MCF 10A (cell line): ENCODE measurements at regions not wholly inside any gene's neighbourhood (a gene's known extent, or its start where the extent isn't known, plus 50 kb on each side); places are given as distances from the start of the nearest gene placed in this dataset.

Experiments used
- BruUV-seq: library from RNA; stranded (reverse); fragments of 400-500 nt; replicated peaks from 2 replicates; lab custom pipeline; 2021; lab: Mats Ljungman, UMichigan
- CTCF ChIA-PET: fragments of 300-600 bp; sonication (Branson Sonifier 250); formaldehyde crosslinking; extraction: SDS; loops from one replicate; lab custom pipeline; 2021; ENCODE audit warnings: antibody characterized with exemption, inconsistent platforms; lab: Yijun Ruan, JAX
- POLR2A ChIA-PET: fragments of 300-600, 350-650 bp; sonication (Branson Sonifier 250); formaldehyde crosslinking; extraction: SDS; loops from one replicate; lab custom pipeline; 2020; ENCODE audit warnings: antibody characterized with exemption, inconsistent platforms; lab: Yijun Ruan, JAX
- DNase-seq: peaks from one replicate; pipeline ENCODE4 v3.0.0-alpha.2; 2018; ENCODE audit not compliant: unreplicated experiment
- H3K27ac Mint-ChIP-seq: one replicate; pipeline ENCODE4 v1.8.0; 2022; ENCODE audit warnings: mild to moderate bottlenecking, low read depth, mixed read lengths; ENCODE audit not compliant: unreplicated experiment
- H3K27me3 Mint-ChIP-seq: one replicate; pipeline ENCODE4 v1.8.0; 2022; ENCODE audit warnings: mixed read lengths; ENCODE audit not compliant: insufficient read depth, unreplicated experiment
- H3K36me3 Mint-ChIP-seq: one replicate; pipeline ENCODE4 v1.8.0; 2022; ENCODE audit warnings: mild to moderate bottlenecking, moderate library complexity, mixed read lengths; ENCODE audit not compliant: insufficient read depth, unreplicated experiment
- H3K4me1 Mint-ChIP-seq: one replicate; pipeline ENCODE4 v1.8.0; 2022; ENCODE audit warnings: mixed read lengths; ENCODE audit not compliant: insufficient read depth, unreplicated experiment
- H3K4me3 Mint-ChIP-seq: one replicate; pipeline ENCODE4 v1.8.0; 2022; ENCODE audit warnings: mild to moderate bottlenecking, moderate library complexity, mixed read lengths; ENCODE audit not compliant: unreplicated experiment
- H3K9me3 Mint-ChIP-seq: one replicate; pipeline ENCODE4 v1.8.0; 2022; ENCODE audit warnings: mixed read lengths; ENCODE audit not compliant: unreplicated experiment
- intact Hi-C: fragments of 100-400 bp; cut with micrococcal nuclease; formaldehyde crosslinking; loops from 2 replicates; pipeline ENCODE4 v1.14.1; 2022
- TF ChIP-seq, protein P1 (sequence below): fragments of 200-600 bp; IDR thresholded peaks from one replicate; pipeline ENCODE4 v1.8.0; 2022; ENCODE audit warnings: antibody characterized with exemption, mild to moderate bottlenecking; ENCODE audit not compliant: unreplicated experiment

DNA sequence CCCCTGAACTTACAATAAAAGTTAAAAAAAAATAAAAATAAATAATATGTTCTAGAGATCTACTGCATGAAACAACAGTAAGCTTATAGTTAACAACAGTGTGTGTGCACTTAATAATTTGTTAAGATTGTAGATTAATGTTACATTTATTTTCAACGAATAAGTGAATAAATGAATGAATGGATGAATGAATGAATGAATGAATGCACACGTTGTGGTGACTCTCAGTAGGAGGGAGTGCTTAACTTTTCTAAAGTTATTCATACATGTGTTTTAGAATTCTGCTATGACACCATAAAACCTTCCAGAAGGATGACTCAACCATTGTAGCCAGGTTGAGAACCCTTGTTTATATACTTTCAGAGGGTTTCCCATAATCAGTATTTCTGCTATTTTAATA, 1269.4 kb upstream of the CDH6 start:
- POLR2A ChIA-PET: no interaction called here
- TF ChIP-seq, protein P1, sequence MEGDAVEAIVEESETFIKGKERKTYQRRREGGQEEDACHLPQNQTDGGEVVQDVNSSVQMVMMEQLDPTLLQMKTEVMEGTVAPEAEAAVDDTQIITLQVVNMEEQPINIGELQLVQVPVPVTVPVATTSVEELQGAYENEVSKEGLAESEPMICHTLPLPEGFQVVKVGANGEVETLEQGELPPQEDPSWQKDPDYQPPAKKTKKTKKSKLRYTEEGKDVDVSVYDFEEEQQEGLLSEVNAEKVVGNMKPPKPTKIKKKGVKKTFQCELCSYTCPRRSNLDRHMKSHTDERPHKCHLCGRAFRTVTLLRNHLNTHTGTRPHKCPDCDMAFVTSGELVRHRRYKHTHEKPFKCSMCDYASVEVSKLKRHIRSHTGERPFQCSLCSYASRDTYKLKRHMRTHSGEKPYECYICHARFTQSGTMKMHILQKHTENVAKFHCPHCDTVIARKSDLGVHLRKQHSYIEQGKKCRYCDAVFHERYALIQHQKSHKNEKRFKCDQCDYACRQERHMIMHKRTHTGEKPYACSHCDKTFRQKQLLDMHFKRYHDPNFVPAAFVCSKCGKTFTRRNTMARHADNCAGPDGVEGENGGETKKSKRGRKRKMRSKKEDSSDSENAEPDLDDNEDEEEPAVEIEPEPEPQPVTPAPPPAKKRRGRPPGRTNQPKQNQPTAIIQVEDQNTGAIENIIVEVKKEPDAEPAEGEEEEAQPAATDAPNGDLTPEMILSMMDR: no peak
- Mint-ChIP-seq H3K4me1 (no peaks in the 10 kb centered on the region), H3K9me3 (peaks cover 7% of the 10 kb centered on the region), H3K36me3 (no peaks in the 10 kb centered on the region), H3K27me3 (no peaks in the 10 kb centered on the region), H3K27ac (no peak overlapping the region), H3K4me3 (no peak overlapping the region)
- no TSS peak for BruUV-seq
- CTCF ChIA-PET: interaction anchor here (0.7 kb wide), 1 partner anchor 1459 kb away, joined by 3 read pairs; no protein-coding TSS in a partner anchor
- DNase-seq: peak; percentile 8
- intact Hi-C loops: no loop called here

DNA sequence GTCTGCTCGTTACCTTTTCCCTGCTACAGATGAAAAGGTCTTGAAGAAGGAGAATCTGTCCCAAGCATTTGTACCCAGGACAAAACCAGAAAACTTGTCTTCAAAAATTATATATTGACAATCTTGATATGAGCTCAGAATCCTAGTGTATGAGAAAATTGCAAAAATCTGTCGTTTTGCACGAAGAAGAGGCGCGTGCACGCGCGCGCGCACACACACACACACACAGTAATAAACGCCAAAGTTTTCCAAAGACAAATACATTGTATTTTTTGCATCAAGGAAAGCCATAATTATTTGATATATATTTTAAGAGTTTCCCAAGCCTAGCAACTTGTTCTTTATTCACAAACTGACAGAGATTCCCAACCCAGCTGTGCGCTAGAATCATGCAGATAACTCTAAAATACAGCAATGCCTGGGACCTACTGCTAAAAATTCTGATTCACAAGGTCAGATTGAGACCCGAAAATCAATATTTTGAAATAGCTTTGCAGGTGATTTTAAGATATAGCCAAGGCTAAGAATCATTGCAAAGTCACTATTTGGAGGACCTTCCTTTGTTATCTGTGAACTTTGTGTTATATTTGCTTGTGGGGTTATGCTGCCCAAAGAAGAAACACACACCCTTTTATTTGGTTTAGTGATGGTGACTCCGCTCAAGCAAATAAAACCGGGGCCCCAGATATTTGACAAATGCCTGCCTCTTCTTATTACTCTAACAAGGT, 1287.7 kb upstream of the CDH6 start:
- Mint-ChIP-seq H3K4me1 (no peaks in the 10 kb centered on the region), H3K36me3 (no peaks in the 10 kb centered on the region), H3K4me3 (no peak overlapping the region), H3K9me3 (peaks cover 12% of the 10 kb centered on the region), H3K27me3 (no peaks in the 10 kb centered on the region), H3K27ac (no peak overlapping the region)
- intact Hi-C loops: no loop called here
- BruUV-seq: no TSS peak
- CTCF ChIA-PET: interaction anchor here (0.6 kb wide), 1 partner anchor 41 kb away, joined by 3 read pairs; no protein-coding TSS in a partner anchor
- DNase-seq: no peak
- TF ChIP-seq, protein P1: no peak
- POLR2A ChIA-PET: no interaction called here

DNA sequence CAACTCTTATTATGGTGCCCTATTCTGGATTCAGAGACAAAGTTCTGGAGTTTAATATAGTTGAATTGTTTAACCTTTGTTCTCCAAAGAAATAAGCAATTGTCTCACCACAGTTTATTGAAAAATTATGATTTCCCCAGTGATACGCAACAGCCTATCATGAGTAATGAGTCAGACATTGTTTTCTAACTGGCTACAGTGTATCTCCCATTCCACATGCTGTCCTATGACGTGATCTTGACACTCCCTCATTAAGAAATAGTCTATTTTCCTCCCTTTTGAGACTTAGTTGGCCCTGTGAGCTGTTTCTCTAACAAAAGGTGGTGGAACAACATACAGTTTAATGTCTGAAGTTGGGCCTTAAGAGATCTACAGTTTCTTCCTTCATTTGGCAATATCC, 1290.6 kb upstream of the CDH6 start:
- no peaks in the 10 kb centered on the region for H3K4me1 Mint-ChIP-seq
- TF ChIP-seq, protein P1: no peak
- no peaks in the 10 kb centered on the region for H3K27me3 Mint-ChIP-seq
- ChIA-PET CTCF (no interaction called here), POLR2A (no interaction called here)
- peaks cover 3% of the 10 kb centered on the region for H3K9me3 Mint-ChIP-seq
- no peak overlapping the region for H3K27ac Mint-ChIP-seq
- H3K4me3 Mint-ChIP-seq: no peak overlapping the region
- DNase-seq: peak; percentile 6
- intact Hi-C loops: no loop called here
- H3K36me3 Mint-ChIP-seq: no peaks in the 10 kb centered on the region
- no TSS peak for BruUV-seq

DNA sequence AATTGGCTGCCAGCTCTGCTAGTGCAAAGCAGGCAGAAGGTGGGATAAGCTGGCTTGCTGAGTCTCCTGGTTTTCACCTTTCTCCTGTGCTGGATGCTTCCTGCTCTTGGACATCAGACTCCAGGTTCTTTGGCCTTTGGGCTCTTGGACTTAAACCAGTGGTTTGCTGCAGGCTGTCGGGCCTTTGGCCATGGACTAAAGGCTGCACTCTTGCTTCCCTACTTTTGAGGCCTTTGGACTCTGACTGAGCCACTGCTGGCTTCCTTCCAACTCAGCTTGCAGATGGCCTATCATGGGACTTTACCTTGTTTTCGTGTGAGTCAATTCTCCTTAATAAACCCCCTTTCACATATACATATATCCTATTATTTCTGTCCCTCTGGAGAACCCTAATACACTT, 1293.9 kb upstream of the CDH6 start:
- Mint-ChIP-seq H3K9me3 (peaks cover 7% of the 10 kb centered on the region), H3K27ac (no peak overlapping the region)

More for the DNA sequence above, 1293.9 kb upstream of the CDH6 start:
- TF ChIP-seq, protein P1: no peak
- H3K4me3 Mint-ChIP-seq: no peak overlapping the region
- no peaks in the 10 kb centered on the region for H3K27me3 Mint-ChIP-seq
- DNase-seq: peak; percentile 1
- ChIA-PET POLR2A (no interaction called here), CTCF (no interaction called here)
- no TSS peak for BruUV-seq
- intact Hi-C loops: no loop called here
- H3K36me3 Mint-ChIP-seq: no peaks in the 10 kb centered on the region
- H3K4me1 Mint-ChIP-seq: no peaks in the 10 kb centered on the region
